GM21367 (cell line): ENCODE measurements at regions not wholly inside any gene's neighbourhood (a gene's known extent, or its start where the extent isn't known, plus 50 kb on each side); places are given as distances from the start of the nearest gene placed in this dataset.
"Not testable (repeated sequence)": the region's sequence is repeated elsewhere in the genome, so short reads cannot be mapped to it uniquely, and the experiment has no call there.

Experiments used
- ATAC-seq: cut with Tn5 transposase; IDR thresholded peaks from one replicate; pipeline ENCODE4 v1.9.1; 2021; ENCODE audit not compliant: unreplicated experiment

DNA sequence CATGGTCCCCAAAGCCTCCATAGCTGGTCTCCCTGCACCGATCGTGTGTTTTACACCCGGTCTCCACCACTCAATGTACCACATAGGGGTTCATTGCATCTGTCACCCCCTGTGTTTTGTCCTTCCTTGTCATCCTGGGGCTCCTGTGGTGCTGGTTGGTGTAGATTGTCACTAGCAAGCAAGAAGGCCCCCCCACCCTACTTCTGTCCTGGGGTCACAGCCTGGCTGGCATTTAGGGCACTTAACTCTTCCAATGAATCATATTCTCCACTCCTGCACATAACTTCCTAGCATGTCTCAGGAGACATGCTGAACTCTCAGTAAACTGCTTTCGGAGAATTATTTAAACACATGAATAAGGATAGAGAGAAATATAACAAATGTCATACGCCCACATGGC lies 161.4 kb downstream of the BCL2L11 start:
- ATAC-seq: not testable (repeated sequence)

DNA sequence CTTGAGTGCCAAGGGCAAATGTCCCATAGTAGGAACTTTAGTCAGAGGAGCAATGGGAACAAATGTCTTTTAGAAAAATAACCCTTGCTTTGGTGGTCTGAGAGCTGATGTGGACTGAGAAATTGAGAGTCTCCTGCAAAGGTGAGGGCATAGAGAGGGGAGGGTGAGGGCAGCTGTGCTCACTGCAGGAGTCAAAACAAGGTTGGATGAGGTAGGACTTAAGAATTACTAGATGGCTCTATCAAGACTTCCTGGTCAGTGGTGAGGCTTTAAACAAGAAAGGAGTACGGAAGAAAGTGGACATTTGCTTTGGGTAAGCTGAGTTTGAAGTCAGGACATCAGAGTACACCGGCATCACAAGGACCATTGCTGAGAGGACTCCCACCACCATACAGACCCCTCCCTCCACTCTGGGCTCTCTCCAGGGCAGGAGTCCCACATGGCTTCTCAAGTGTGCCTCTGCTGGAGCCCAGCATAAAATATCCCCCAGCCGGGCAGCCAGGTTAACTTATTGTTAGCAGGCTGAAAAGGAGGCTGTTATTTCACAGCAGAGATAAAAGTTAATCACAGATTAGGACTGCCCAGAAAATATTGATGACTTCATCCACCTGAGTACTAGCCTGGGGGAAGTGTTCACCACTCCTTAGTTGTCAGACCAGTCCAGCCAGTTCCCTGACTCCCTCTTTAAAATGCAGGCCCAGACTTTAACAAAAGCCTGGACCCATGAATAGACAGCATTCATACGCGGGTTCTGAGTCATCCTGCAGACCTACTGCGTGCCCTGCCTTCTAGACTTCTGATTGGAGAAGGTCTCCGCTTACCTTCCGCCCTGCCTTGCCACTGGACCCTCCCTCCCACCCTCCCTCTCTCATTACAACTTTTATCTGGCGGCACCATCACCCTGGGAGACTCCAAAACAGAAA lies 167.2 kb downstream of the BCL2L11 start:
- not testable (repeated sequence) for ATAC-seq

DNA sequence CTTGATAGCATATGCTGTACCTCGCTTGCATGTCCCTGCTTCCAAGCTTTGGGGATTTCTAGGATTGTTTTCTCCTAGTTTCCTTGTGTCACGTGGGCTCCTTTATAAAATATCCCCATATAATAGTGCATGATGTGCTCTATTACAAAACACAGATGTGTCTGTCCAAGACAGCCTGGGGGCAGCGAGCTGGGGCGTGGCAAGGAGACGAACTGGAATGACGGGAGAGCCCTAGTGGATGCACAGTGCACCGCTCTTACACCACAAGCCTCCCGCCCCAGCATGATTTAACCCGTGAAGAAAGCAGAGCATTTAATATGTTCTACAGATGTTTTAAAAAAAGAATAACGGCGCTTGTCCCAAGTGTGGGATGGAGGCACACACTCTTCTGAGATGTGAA lies 169.7 kb downstream of the BCL2L11 start:
- ATAC-seq: not testable (repeated sequence)

DNA sequence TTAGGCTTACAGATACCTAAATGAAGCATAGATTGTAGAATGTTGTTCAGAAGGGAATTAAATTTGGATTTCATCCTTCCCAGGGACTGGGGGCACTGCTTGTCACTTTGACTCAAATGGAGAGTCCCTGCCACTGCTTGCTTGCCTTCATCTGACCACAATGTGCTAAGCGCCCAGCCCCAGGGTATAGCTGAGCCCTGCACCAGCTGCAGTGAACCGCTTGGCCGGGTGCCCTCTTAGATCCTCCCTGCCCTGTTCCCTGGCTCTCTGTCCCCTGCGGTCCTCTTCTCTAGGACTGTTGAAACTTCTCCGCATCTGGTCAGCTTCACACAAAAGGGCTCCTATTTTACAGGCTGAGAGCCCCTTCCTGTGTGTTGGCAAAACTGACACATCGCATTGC lies 170.9 kb downstream of the BCL2L11 start:
- ATAC-seq: not testable (repeated sequence)

DNA sequence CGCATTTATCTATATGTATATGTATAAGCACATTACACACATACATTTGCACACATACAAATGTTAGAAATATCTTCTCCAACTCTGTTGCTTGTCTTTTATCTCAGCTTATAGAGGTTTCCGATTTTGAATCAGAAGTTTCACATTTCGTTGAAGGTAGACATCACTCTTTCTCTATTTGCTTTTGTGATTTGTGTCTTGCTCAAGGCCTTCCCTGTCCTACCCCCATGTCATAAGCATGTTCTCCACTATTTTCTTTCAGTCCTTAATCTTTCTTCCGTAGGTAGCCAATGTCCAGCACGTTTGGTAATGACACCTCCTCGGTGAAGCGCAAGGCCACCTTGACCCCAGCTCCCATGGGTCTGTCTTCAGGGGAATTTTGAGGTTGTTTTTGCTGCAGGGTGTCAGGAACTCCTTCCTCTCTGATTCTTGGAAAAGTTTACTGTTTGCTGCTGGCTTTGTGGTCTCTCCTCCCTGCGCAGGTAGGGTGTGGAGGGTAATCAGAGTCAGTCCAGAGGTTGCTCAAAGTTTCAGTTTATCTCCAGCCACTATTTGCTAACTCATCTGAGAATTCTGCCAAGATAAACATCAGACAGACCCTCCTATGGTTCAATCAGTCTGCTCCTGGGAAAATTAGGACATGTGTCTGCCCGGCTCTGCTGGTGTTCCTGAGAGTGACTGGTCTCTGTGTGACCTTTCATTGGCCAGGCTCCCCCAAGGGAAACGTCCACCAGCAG lies 171.7 kb downstream of the BCL2L11 start:
- not testable (repeated sequence) for ATAC-seq

DNA sequence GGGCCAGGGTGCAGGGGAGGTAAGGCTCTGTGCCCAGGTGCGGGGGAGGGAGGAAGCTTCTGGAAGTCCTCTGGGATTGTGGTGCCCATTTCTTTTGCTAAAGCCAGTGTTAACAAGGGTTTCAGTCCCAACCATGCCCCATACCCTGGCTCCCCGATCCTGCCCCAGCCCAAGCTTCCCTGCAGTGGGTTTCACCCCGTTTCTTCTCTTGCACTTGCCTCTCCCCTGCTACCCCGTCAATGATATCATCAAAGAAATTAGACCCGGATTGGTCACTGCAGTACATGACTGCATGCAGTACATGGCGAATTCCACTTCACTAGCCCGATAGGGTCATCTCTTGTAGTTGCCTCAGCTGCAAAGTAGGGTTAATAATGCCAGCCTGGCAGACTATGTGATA lies 174.0 kb downstream of the BCL2L11 start:
- not testable (repeated sequence) for ATAC-seq

DNA sequence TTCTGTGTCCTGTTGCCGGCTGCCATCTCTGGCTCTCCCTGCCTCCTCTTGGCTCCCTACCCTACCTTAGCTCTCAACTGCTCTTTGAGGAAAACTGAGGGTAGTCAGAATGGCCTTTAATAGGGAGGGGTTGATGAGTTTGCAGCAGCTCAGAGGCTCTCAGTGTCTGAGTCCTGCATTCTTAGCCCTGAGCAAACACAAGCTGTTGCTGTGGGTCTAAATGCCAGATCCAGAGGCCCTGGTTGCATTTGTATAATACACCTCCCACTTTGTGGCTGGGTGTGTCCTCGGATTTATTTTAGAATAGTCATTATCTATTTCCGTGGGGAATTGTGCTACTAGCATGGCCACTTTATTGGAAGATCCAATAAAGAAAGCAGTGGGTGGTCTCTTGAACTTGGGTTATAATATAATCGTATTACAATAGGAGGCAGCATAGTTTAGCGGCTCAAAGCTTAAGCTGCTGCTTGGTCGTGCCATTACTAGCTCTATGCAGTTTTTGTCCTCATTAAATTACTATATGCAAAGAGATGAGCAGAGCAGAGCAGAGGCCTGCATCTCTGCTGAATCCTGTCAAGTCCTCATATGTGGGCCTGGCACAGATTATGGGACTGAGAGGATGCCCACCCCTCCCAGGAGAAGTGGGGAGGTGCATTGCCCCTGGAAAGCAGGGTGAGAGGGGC lies 175.5 kb downstream of the BCL2L11 start:
- not testable (repeated sequence) for ATAC-seq

DNA sequence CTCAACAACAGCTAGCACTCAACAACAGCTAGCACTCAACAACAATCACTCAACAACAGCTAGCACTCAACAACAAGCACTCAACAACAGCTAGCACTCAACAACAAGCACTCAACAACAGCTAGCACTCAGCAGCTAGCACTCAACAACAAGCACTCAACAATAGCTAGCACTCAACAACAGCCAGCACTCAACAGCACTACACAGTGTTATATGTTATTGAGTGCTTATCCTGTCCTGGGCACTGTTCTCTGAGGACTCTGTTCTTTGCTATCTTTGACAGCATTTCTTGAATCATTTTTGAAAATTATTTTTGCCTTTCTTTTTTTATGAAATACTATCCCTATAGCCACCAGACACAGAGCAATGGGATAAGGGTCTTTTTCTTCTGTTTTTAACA lies 176.4 kb downstream of the BCL2L11 start:
- ATAC-seq: not testable (repeated sequence)

DNA sequence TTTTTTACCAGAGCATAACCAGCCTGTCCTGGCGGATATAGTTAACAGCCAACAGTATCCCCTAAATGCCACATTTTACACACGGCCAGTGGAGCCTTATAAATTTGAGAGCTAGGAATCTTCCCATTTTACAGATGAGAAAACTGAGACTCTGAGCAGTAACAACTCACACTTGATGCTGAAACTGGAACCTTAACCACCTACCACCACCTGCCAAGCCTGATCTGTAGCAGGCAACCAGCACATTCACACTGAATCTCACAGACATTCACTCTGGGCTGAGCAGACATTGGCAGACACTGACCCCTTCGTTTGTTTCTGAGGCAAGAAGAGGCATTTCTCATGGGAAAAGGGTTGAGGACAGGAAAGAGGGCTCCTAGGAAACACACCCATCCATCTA lies 178.2 kb downstream of the BCL2L11 start:
- ATAC-seq: not testable (repeated sequence)

DNA sequence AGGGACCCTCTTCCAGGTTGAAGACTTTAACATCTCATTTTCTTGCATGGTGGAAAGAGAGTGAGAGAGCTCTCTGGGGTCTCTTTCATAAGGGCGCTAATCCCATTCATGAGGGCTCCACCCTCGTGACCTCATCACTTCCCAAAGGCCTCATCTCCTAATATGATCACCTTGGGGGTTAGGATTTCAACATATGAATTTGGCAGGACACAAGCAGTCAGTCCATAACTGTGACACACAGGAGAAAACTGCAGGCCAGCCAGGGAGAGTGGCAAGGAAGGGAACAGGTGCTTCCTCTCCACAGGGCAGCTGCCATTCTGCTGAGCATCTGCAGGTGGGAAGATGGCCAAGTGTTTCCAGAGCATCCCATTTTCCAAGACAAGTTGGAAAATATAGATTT lies 178.9 kb downstream of the BCL2L11 start:
- ATAC-seq: not testable (repeated sequence)

DNA sequence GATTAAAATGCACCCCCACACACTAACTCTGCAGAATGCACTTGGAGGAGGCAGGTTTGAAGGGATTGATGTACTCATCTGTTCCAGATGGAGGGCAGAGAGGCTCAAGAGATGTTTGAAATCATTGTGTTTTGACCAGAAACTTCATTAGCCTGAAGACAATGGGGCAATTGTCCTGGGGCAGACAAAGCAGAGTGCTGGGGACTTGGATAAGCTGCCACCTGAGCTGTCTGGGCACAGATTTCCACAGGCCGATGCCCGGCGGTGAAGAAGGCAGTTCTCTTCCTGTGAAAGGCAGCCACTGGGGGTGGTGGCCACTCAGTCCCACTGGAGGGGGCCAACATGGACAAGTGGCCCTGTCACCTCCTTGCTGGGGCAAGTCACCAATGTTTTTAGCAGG lies 181.0 kb downstream of the BCL2L11 start:
- ATAC-seq: not testable (repeated sequence)

DNA sequence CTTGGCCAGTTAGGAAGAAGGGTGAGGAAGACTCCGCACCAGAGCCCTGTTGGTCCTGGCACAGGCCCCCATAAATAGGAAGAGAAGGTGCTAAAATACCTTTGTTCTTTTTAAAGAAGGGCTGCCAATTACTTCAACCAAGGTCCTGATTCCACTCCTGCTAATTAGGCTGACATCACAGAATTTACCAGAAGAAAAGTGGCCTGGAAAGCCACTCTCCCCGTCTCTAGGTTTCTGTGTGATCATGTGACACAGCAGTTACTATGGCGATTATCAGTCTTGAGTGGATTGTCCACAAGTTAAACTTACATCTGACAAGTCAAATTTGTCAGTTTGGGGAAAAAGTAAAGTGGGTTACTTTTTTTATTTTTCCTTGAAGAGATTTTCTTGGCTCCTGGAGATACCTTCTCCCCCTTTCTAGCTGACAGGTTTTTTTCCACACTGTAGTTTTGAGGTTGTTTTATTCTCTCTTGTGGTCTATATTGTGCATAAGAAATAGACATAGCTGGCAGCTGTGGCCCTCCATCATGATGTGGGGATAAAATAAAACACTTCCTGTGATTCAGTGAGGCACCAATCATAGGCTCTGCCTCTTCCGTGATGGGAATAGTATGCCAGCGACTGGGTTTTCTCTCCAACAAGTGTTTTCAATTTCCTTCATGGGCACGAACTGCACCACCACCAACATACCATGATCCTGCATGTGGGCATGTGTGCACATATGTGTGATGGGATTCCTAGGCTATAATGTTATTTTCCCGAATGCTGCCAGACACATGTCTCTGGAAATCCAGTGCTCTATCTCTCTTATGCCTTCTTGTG lies 181.9 kb downstream of the BCL2L11 start:
- ATAC-seq: not testable (repeated sequence)

DNA sequence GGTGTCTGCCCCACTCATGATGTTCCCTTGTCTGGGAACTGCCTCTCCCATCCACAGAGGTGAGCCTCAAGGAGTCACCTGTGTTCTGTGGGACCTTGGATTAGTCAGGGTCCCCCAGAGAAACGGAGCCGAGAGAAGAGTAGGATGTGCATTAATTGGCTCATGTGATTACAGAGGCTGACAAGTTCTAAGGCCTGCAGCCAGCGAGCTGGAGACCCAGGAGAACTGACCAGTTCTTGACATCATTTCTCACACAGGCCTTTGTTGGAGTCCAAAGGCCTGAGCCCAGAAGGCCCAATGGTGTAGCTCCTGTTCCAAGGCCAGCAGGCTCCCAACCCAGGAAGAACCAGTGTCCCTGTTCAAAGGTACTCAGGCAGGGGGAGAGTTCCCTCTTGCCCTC lies 186.6 kb downstream of the BCL2L11 start:
- not testable (repeated sequence) for ATAC-seq

DNA sequence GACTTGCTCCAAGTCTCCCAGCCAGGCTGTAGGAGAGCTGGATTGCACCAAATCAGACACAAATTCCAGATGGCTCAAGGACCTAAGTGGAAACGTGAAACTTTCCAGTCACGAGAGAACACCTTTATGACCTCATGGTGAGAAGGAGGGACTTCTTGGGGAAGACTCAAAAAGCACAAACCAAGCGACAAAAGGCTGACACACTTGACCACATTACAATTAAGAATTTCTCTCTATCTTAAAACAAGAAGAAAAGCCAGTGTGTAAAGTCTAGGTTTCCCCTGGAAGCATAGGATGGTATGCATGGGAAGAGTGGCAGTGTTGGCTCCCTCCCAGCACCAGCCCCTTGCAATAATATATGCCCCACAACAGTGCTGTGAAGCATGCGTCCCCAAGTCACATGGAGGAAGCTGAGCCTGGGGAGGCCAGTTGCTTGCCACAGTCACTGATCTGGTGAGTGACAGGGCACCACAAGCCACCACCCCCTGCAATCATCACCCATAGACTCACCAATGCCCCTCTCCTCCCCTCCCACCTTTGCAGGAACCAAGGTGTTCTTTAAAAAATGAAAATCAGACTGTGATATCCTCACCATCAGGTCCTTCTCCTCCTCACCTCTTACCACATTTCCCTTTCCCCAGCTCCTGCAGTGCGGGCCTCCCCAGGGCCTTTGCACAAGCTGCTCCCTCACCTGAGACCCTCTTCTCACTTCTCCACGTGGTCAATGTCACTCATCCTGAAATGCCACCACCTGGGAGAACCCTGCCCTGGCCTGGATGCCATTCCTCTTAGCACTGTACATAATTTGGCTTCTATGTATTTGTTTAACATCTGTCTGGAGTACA lies 188.7 kb downstream of the BCL2L11 start:
- ATAC-seq: not testable (repeated sequence)

DNA sequence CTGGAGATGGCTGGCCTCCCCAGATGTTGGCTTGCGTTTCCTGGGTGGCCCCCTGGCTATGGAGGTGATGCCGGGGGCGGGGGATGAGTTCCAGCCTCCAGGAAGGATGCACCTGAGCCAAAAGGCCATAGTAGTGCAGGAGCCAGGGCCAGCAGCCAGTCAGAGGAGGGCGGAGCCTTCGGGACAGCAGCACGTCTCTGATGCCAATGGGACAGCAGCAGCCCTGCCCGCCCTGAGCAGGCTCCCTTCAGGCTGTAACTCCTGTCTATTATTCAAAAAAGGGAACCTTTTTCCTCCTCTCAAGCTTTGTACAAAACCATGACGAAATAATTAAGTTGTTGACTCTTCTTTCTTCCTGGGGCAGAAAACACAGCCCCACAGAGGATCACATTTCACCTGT lies 189.7 kb downstream of the BCL2L11 start:
- ATAC-seq: not testable (repeated sequence)

DNA sequence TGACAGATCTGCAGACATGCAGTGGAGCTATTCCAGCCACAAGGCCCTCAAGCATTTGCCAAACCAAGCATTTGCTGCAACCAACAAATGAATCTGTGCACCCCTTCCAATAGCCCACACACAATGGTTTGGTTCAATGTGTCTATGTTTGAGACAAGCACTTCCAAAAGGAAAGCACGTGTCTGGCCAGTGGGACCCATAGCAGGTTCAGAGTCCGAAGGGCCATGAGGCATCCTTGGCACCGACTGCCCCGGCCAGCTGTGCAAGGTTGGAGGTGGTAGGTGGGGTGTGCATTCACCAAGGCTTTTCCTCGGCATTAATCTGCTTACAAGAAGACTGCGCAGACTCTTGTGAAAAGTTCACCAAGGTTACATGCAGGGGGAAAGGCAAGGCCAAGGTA lies 190.9 kb downstream of the BCL2L11 start:
- ATAC-seq: not testable (repeated sequence)

DNA sequence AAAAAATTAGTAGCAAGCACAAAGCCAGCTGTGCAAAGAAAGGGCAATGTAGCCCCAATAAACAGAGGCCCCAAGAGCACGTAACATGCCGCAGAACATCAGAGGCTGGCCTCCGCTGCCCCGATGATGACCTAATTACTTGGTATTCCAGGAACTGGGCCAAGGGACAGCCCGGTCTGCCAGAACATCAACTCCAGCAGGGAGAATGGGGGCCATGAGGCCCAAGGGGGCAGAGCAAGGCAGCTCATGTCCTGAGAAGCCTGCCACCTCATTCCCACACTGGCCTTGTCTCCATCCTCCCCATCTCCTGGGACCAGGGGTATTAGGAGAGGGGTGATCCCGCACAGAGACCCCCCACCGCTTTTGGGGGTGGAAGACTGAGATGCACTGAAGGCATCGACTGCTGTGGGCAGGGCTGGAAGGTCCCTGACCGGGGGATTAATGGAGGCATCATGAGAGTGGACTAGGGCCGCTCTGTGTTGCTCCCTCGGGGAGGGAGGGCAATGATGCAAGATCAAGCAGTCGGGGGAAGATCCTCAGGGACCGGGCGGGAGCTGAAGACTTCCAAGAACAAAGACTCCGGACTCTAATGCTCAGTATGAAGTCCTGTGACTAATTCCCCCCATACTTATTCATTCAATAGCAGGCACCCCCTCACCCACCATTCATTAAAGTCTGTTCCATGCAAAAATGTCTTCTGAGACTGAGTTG lies 192.3 kb downstream of the BCL2L11 start:
- not testable (repeated sequence) for ATAC-seq

DNA sequence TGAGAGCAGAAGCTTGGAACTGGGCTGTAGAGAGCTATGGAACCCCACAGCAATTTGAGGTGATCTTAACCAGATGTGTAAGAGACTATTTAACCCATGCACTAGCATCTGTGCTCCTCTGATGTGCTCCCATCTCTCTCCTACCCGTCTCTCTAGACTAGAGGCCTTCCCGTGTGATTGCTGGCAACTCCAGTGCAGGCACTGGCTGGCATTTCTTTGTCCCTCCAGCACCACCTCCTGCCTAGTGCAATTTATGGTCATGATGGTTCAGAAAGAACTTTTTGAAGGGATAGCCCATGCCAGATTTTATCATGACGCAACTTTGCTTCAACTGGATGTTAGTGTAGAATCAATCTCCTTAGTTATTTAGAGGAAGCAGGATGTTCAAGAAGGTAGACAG lies 193.0 kb downstream of the BCL2L11 start:
- not testable (repeated sequence) for ATAC-seq
